ENCODE measurements at regions not wholly inside any gene's neighbourhood (a gene's known extent, or its start where the extent isn't known, plus 50 kb on each side); places are given as distances from the start of the nearest gene placed in this dataset.

DNA sequence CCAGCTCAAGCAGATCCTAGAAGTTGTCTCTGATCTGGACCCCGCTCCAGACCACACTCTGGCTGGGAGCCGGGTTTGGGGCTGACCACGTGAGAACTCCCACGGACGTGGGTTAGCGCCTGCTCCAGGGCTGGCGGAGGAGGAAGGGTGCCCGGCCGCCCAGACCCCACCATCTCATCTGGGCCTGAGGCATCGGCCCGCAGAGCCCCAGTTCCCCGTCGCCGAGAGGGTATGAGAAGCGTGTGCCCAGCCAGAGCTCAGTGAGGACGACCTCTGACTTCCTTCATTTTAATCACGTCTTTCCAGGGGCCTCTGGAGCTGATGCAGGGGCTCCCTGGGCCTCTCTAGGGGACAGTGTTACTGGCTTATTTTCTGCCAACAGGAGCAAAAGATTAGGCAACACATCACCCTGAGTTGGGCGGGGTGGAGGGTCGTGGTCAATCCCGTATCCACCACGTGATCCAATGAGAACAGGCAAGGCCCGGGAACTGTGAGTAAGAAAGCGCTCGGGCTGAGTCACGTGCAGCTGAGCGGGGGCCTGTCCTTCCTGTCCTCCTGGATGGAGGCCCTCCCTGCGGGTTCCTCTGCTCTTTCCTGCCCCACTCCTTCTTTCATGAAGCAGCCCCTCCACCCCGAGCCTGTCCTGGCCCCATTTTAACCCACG lies 81.1 kb downstream of the SIK1 start:
- TF ChIP-seq, protein P1, sequence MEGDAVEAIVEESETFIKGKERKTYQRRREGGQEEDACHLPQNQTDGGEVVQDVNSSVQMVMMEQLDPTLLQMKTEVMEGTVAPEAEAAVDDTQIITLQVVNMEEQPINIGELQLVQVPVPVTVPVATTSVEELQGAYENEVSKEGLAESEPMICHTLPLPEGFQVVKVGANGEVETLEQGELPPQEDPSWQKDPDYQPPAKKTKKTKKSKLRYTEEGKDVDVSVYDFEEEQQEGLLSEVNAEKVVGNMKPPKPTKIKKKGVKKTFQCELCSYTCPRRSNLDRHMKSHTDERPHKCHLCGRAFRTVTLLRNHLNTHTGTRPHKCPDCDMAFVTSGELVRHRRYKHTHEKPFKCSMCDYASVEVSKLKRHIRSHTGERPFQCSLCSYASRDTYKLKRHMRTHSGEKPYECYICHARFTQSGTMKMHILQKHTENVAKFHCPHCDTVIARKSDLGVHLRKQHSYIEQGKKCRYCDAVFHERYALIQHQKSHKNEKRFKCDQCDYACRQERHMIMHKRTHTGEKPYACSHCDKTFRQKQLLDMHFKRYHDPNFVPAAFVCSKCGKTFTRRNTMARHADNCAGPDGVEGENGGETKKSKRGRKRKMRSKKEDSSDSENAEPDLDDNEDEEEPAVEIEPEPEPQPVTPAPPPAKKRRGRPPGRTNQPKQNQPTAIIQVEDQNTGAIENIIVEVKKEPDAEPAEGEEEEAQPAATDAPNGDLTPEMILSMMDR (IDR thresholded peaks at IDR 0.05) = no peak
- no peak for TF ChIP-seq POLR2A (IDR thresholded peaks at IDR 0.05)
